ENCODE measurements at regions not wholly inside any gene's neighbourhood (a gene's known extent, or its start where the extent isn't known, plus 50 kb on each side); places are given as distances from the start of the nearest gene placed in this dataset.

GRCh38 chr3:174336784-174337183 is 522.4 kb upstream of the NAALADL2 start:
- no peaks in the 10 kb centered on the region for H3K36me3 Mint-ChIP-seq

GRCh38 chr3:174337227-174337626 is 521.9 kb upstream of the NAALADL2 start:
- Mint-ChIP-seq H3K4me3 (no peak overlapping the region), H3K9me3 (no peaks in the 10 kb centered on the region), H3K36me3 (no peaks in the 10 kb centered on the region), H3K4me1 (no peaks in the 10 kb centered on the region), H3K27ac (no peak overlapping the region), H3K27me3 (ENCODE audit: low read depth) (peaks cover 3% of the 10 kb centered on the region)
- no peak for DNase-seq (ENCODE audit: low spot score in 2 of 2, unreplicated experiment in 2 of 2)
- no peak for TF ChIP-seq CTCF (IDR thresholded peaks at IDR 0.05; ENCODE audit: unreplicated experiment)

More at GRCh38 chr3:174336784-174337183, 522.4 kb upstream of the NAALADL2 start:
- no peak for TF ChIP-seq CTCF (IDR thresholded peaks at IDR 0.05; ENCODE audit: unreplicated experiment)
- no peak for DNase-seq (ENCODE audit: low spot score in 2 of 2, unreplicated experiment in 2 of 2)
- Mint-ChIP-seq H3K27me3 (ENCODE audit: low read depth) (peaks cover 3% of the 10 kb centered on the region), H3K4me3 (no peak overlapping the region), H3K27ac (no peak overlapping the region), H3K4me1 (no peaks in the 10 kb centered on the region), H3K9me3 (no peaks in the 10 kb centered on the region)

GRCh38 chr3:174340624-174341587 is 518.2 kb upstream of the NAALADL2 start:
- no peak overlapping the region for H3K4me3 Mint-ChIP-seq
- peaks cover 3% of the 10 kb centered on the region for H3K27me3 Mint-ChIP-seq (ENCODE audit: low read depth)
- TF ChIP-seq CTCF (IDR thresholded peaks at IDR 0.05; ENCODE audit: unreplicated experiment), result no peak
- H3K4me1 Mint-ChIP-seq, result peaks cover 3% of the 10 kb centered on the region
- no peak overlapping the region for H3K27ac Mint-ChIP-seq
- no peak for DNase-seq (ENCODE audit: low spot score in 2 of 2, unreplicated experiment in 2 of 2)
- no peaks in the 10 kb centered on the region for H3K36me3 Mint-ChIP-seq
- H3K9me3 Mint-ChIP-seq, result no peaks in the 10 kb centered on the region

- Mint-ChIP-seq H3K4me3 (no peak overlapping the region), H3K27me3 (ENCODE audit: low read depth) (peaks cover 3% of the 10 kb centered on the region), H3K36me3 (no peaks in the 10 kb centered on the region), H3K4me1 (peaks cover 3% of the 10 kb centered on the region), H3K9me3 (no peaks in the 10 kb centered on the region), H3K27ac (no peak overlapping the region)
- no peak for DNase-seq (ENCODE audit: low spot score in 2 of 2, unreplicated experiment in 2 of 2)
- TF ChIP-seq CTCF (IDR thresholded peaks at IDR 0.05; ENCODE audit: unreplicated experiment), result no peak
These were observed 517.0 kb upstream of the NAALADL2 start for GRCh38 chr3:174342171-174342570.

GRCh38 chr3:174342941-174343501 is 516.1 kb upstream of the NAALADL2 start:
- peaks cover 3% of the 10 kb centered on the region for H3K4me1 Mint-ChIP-seq
- no peak overlapping the region for H3K4me3 Mint-ChIP-seq
- peaks cover under 1% of the 10 kb centered on the region for H3K9me3 Mint-ChIP-seq
- no peak overlapping the region for H3K27ac Mint-ChIP-seq
- H3K27me3 Mint-ChIP-seq (ENCODE audit: low read depth), result peaks cover 3% of the 10 kb centered on the region
- H3K36me3 Mint-ChIP-seq, result no peaks in the 10 kb centered on the region
- no peak for DNase-seq (ENCODE audit: low spot score in 2 of 2, unreplicated experiment in 2 of 2)
- TF ChIP-seq CTCF (IDR thresholded peaks at IDR 0.05; ENCODE audit: unreplicated experiment), result no peak
